Epithelial cell of esophagus (primary cell): ENCODE measurements at regions not wholly inside any gene's neighbourhood (a gene's known extent, or its start where the extent isn't known, plus 50 kb on each side); places are given as distances from the start of the nearest gene placed in this dataset.
A peak's percentile ranks its signal among the peaks of the same experiment; 100 is the strongest.
"Not testable (repeated sequence)": the region's sequence is repeated elsewhere in the genome, so short reads cannot be mapped to it uniquely, and the experiment has no call there.

Source experiments
- DNase-seq: peaks from one replicate; pipeline ENCODE4 v3.0.0; 2010; ENCODE audit warnings: low read depth
- H3K4me3 ChIP-seq: 2 replicates; pipeline ENCODE4 v1.5.1; 2011; ENCODE audit warnings: mild to moderate bottlenecking, low read length, control low read depth
- CTCF ChIP-seq: IDR thresholded peaks from 2 replicates; pipeline ENCODE4 v1.5.1; 2011; ENCODE audit warnings: low read depth, mild to moderate bottlenecking, low read length, control low read depth, inconsistent platforms; ENCODE audit not compliant: insufficient read depth; ENCODE audit errors: missing control alignments

- H3K4me3 ChIP-seq = no peak overlapping the region
- no peak for TF ChIP-seq CTCF
- DNase-seq = no peak
These were observed 72.5 kb upstream of the KCTD7 start for GRCh38 chr7:66556177-66556548.

- H3K4me3 ChIP-seq = no peak overlapping the region
- TF ChIP-seq CTCF = no peak
- DNase-seq = no peak
These were observed 72.0 kb upstream of the KCTD7 start for GRCh38 chr7:66556549-66557213.

GRCh38 chr7:66557214-66558200 lies 71.2 kb upstream of the KCTD7 start:
- peak; percentile 93 for TF ChIP-seq CTCF
- no peak overlapping the region for H3K4me3 ChIP-seq
- peak; percentile 52 for DNase-seq

- no peak for DNase-seq
- TF ChIP-seq CTCF = no peak
- no peak overlapping the region for H3K4me3 ChIP-seq
These were observed 70.5 kb upstream of the KCTD7 start for GRCh38 chr7:66558201-66558641.

- no peak overlapping the region for H3K4me3 ChIP-seq
- no peak for DNase-seq
- no peak for TF ChIP-seq CTCF
These were observed 69.8 kb upstream of the KCTD7 start for GRCh38 chr7:66558660-66559465.

GRCh38 chr7:66564045-66564444 lies 64.6 kb upstream of the KCTD7 start:
- no peak for TF ChIP-seq CTCF
- DNase-seq = no peak
- no peak overlapping the region for H3K4me3 ChIP-seq

GRCh38 chr7:66570179-66570578 lies 58.5 kb upstream of the KCTD7 start:
- H3K4me3 ChIP-seq, DNase-seq: not testable (repeated sequence)
